Progenitor cell of endocrine pancreas (in vitro differentiated cells): ENCODE measurements at regions not wholly inside any gene's neighbourhood (a gene's known extent, or its start where the extent isn't known, plus 50 kb on each side); places are given as distances from the start of the nearest gene placed in this dataset.
A peak's percentile ranks its signal among the peaks of the same experiment; 100 is the strongest.
"Not testable (repeated sequence)": the region's sequence is repeated elsewhere in the genome, so short reads cannot be mapped to it uniquely, and the experiment has no call there.

Source experiments
- DNase-seq: peaks from one replicate; pipeline ENCODE4 v3.0.0; 2021; ENCODE audit warnings: low spot score; ENCODE audit not compliant: unreplicated experiment
- H3K27ac Mint-ChIP-seq: 2 replicates; pipeline ENCODE4 v1.8.0; 2021; ENCODE audit warnings: mild to moderate bottlenecking, moderate library complexity, mixed read lengths
- H3K27me3 Mint-ChIP-seq: 2 replicates; pipeline ENCODE4 v1.8.0; 2021; ENCODE audit warnings: mixed read lengths
- H3K36me3 Mint-ChIP-seq: 2 replicates; pipeline ENCODE4 v1.8.0; 2022; ENCODE audit warnings: mixed read lengths; ENCODE audit not compliant: insufficient read depth
- H3K4me1 Mint-ChIP-seq: 2 replicates; pipeline ENCODE4 v1.8.0; 2021; ENCODE audit warnings: low read depth, mixed read lengths
- H3K4me3 Mint-ChIP-seq: 2 replicates; pipeline ENCODE4 v1.8.0; 2021; ENCODE audit warnings: low read depth, mild to moderate bottlenecking, moderate library complexity, mixed read lengths
- H3K9me3 Mint-ChIP-seq: 2 replicates; pipeline ENCODE4 v1.8.0; 2021; ENCODE audit warnings: low read depth, mixed read lengths
- CTCF ChIP-seq: fragments of 200-600 bp; sonication (generic); IDR thresholded peaks from one replicate; pipeline ENCODE4 v1.5.0; 2021; ENCODE audit warnings: antibody characterized with exemption, mild to moderate bottlenecking; ENCODE audit not compliant: unreplicated experiment

GRCh38 chr10:81725851-81726250 lies 149.1 kb upstream of the NRG3 start:
- Mint-ChIP-seq H3K4me3 (no peak overlapping the region), H3K36me3 (no peaks in the 10 kb centered on the region), H3K27me3 (no peaks in the 10 kb centered on the region), H3K9me3 (peaks cover 13% of the 10 kb centered on the region), H3K27ac (no peak overlapping the region), H3K4me1 (peaks cover 13% of the 10 kb centered on the region)
- no peak for TF ChIP-seq CTCF
- DNase-seq, result no peak

GRCh38 chr10:81728692-81729091 lies 146.3 kb upstream of the NRG3 start:
- no peaks in the 10 kb centered on the region for H3K27me3 Mint-ChIP-seq
- H3K4me3 Mint-ChIP-seq, result no peak overlapping the region
- DNase-seq, result no peak
- TF ChIP-seq CTCF, result no peak
- H3K9me3 Mint-ChIP-seq, result peaks cover 13% of the 10 kb centered on the region
- peaks cover 40% of the 10 kb centered on the region for H3K4me1 Mint-ChIP-seq
- H3K27ac Mint-ChIP-seq, result no peak overlapping the region
- no peaks in the 10 kb centered on the region for H3K36me3 Mint-ChIP-seq

GRCh38 chr10:81730891-81731290 lies 144.1 kb upstream of the NRG3 start:
- TF ChIP-seq CTCF, result no peak
- peak overlapping the region; percentile 90 for H3K27ac Mint-ChIP-seq
- H3K9me3 Mint-ChIP-seq, result peaks cover 11% of the 10 kb centered on the region
- no peaks in the 10 kb centered on the region for H3K27me3 Mint-ChIP-seq
- no peak overlapping the region for H3K4me3 Mint-ChIP-seq
- H3K36me3 Mint-ChIP-seq, result peaks cover 2% of the 10 kb centered on the region
- DNase-seq, result no peak
- H3K4me1 Mint-ChIP-seq, result peaks cover 45% of the 10 kb centered on the region

GRCh38 chr10:81733542-81733941 lies 141.5 kb upstream of the NRG3 start:
- H3K36me3 Mint-ChIP-seq, result peaks cover 2% of the 10 kb centered on the region
- H3K27me3 Mint-ChIP-seq, result no peaks in the 10 kb centered on the region
- no peak overlapping the region for H3K4me3 Mint-ChIP-seq
- no peak for DNase-seq
- H3K27ac Mint-ChIP-seq, result no peak overlapping the region
- peaks cover 41% of the 10 kb centered on the region for H3K4me1 Mint-ChIP-seq
- H3K9me3 Mint-ChIP-seq, result peaks cover 19% of the 10 kb centered on the region
- TF ChIP-seq CTCF, result no peak

- not testable (repeated sequence) for H3K27me3 Mint-ChIP-seq, H3K27ac Mint-ChIP-seq, H3K4me3 Mint-ChIP-seq, H3K36me3 Mint-ChIP-seq, DNase-seq
- H3K4me1 Mint-ChIP-seq, result peaks cover 36% of the 10 kb centered on the region
- peaks cover 16% of the 10 kb centered on the region for H3K9me3 Mint-ChIP-seq
These were observed 139.8 kb upstream of the NRG3 start for GRCh38 chr10:81735167-81735566.

- H3K36me3 Mint-ChIP-seq, result no peaks in the 10 kb centered on the region
- no peak overlapping the region for H3K27ac Mint-ChIP-seq
- no peaks in the 10 kb centered on the region for H3K27me3 Mint-ChIP-seq
- no peak overlapping the region for H3K4me3 Mint-ChIP-seq
- H3K4me1 Mint-ChIP-seq, result no peaks in the 10 kb centered on the region
- no peak for TF ChIP-seq CTCF
- no peak for DNase-seq
- no peaks in the 10 kb centered on the region for H3K9me3 Mint-ChIP-seq
These were observed 115.9 kb upstream of the NRG3 start for GRCh38 chr10:81759111-81759510.
